Lung (tissue), 11 donors: ENCODE measurements at regions not wholly inside any gene's neighbourhood (a gene's known extent, or its start where the extent isn't known, plus 50 kb on each side); places are given as distances from the start of the nearest gene placed in this dataset.

Experiments used
- ATAC-seq: fragments of 200-7000 bp; cut with Tn5 transposase; one replicate; pipeline ENCODE4 v1.9.1; 2020; ENCODE audit warnings: moderate number of reproducible peaks; ENCODE audit not compliant: insufficient read depth, low FRiP score
- DNase-seq, 3 donors: peaks; one replicate each; pipeline ENCODE4 v3.0.0-alpha.2; 2013 to 2017
- H3K27ac ChIP-seq, 2 donors: one replicate each; pipeline ENCODE4 v1.5.1; 2013; ENCODE audit warnings: mild to moderate bottlenecking in 2 of 2, moderate library complexity in 2 of 2, control low read depth in 1 of 2, inconsistent platforms in 1 of 2, low read depth in 1 of 2, low read length in 1 of 2
- H3K27me3 ChIP-seq, 3 donors: one replicate each; pipeline ENCODE4 v1.5.1; 2013; ENCODE audit warnings: low read length in 2 of 3; ENCODE audit not compliant: control insufficient read depth in 3 of 3, insufficient read depth in 3 of 3
- H3K36me3 ChIP-seq, 4 donors: one replicate each; pipeline ENCODE4 v1.5.1; 2013; ENCODE audit warnings: low read length in 4 of 4, mild to moderate bottlenecking in 1 of 4, moderate library complexity in 1 of 4; ENCODE audit not compliant: control insufficient read depth in 4 of 4, insufficient read depth in 4 of 4
- H3K4me1 ChIP-seq, 5 donors: one replicate each; pipeline ENCODE4 v1.5.1; 2013; ENCODE audit warnings: low read length in 5 of 5, mild to moderate bottlenecking in 2 of 5, moderate library complexity in 1 of 5; ENCODE audit not compliant: control insufficient read depth in 5 of 5, insufficient read depth in 5 of 5
- H3K4me3 ChIP-seq: one replicate; pipeline ENCODE4 v1.5.1; 2013; ENCODE audit warnings: mild to moderate bottlenecking, control low read depth, moderate library complexity
- H3K9ac ChIP-seq, 2 donors: one replicate each; pipeline ENCODE4 v1.5.1; 2013; ENCODE audit warnings: low read length in 2 of 2, control low read depth in 1 of 2; ENCODE audit not compliant: insufficient read depth in 1 of 2
- H3K9me3 ChIP-seq, 4 donors: one replicate each; pipeline ENCODE4 v1.5.1; 2013; ENCODE audit warnings: low read length in 3 of 4, mild to moderate bottlenecking in 1 of 4, moderate library complexity in 1 of 4; ENCODE audit not compliant: control insufficient read depth in 4 of 4, insufficient read depth in 3 of 4
- WGBS, 2 donors: extraction: QIAGEN DNeasy Blood & Tissue Kit; methylation state at CpG; one replicate each; pipeline ENCODE4 v1.1.7; 2013; 5-methylcytosine and 5-hydroxymethylcytosine counted together
- TF ChIP-seq, protein P1 (sequence below): IDR thresholded peaks from 2 replicates; pipeline ENCODE4 v1.5.1; 2012; ENCODE audit warnings: mild to moderate bottlenecking; ENCODE audit errors: control extremely low read depth, extremely low read depth
- donor health status: control.
- donor health status: control.
- donor health status: Bipolar disorder and iron deficiency.
- donor health status: healthy.
- donor health status: DM: yes; HTN: yes; CAD: no.

DNA sequence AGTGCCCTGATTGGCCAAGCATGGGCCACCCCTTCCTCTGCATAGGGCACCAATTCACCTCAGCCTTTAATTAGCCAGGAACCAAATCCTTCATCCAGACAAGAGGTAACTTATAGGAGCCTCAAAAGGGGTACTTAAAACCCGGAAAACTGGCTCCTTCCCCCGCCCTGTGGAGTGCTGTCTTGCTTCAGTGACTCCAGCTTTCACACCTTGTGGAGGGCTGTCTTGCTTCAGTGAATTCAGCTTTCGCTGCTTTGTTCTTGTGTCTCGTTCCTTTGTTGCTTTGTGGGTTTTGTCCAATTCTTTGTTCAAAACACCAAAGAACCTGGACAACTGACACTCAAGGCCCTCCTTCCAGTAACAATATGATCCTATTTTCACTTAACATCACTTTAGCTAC lies 82.2 kb upstream of the FRG1 start:
- no peaks in the 10 kb centered on the region for H3K36me3 ChIP-seq
- H3K27ac ChIP-seq: no peak overlapping the region
- DNase-seq (no peak), ATAC-seq (no peak)
- H3K27me3 ChIP-seq: no peaks in the 10 kb centered on the region
- TF ChIP-seq, protein P1, sequence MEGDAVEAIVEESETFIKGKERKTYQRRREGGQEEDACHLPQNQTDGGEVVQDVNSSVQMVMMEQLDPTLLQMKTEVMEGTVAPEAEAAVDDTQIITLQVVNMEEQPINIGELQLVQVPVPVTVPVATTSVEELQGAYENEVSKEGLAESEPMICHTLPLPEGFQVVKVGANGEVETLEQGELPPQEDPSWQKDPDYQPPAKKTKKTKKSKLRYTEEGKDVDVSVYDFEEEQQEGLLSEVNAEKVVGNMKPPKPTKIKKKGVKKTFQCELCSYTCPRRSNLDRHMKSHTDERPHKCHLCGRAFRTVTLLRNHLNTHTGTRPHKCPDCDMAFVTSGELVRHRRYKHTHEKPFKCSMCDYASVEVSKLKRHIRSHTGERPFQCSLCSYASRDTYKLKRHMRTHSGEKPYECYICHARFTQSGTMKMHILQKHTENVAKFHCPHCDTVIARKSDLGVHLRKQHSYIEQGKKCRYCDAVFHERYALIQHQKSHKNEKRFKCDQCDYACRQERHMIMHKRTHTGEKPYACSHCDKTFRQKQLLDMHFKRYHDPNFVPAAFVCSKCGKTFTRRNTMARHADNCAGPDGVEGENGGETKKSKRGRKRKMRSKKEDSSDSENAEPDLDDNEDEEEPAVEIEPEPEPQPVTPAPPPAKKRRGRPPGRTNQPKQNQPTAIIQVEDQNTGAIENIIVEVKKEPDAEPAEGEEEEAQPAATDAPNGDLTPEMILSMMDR: no peak
- H3K9ac ChIP-seq: no peak overlapping the region
- no peaks in the 10 kb centered on the region for H3K4me1 ChIP-seq
- peaks cover 0 to 2% (median under 1%) of the 10 kb centered on the region in 4 donors for H3K9me3 ChIP-seq
- no peak overlapping the region for H3K4me3 ChIP-seq
- WGBS, 2 donors: 86 to 94% methylated on average over 4 of the region's 4 CpGs

DNA sequence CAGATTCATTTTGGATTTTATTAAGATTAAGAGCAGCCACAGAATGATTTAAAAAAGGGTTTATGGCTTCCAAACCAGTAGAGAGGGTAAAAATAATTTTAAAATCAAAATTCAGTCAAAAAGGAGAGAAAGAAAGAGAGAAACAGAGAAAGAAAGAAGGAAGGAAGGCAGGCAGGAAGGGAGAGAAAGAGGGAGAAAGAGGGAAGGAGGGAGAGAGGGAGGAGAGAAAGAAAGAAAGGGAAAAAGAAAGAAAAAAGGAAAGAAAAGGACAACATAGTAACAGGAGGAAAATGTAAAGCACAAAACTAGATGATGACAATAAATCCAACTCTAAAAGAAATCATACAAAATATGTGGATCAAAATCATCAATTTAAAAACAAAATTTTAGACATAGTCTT lies 79.6 kb upstream of the FRG1 start:
- no peak overlapping the region for H3K9ac ChIP-seq
- no peaks in the 10 kb centered on the region for H3K4me1 ChIP-seq
- TF ChIP-seq, protein P1: no peak
- no peak for ATAC-seq
- H3K36me3 ChIP-seq: no peaks in the 10 kb centered on the region
- H3K4me3 ChIP-seq: no peak overlapping the region
- H3K9me3 ChIP-seq: no peaks in the 10 kb centered on the region
- no peak overlapping the region for H3K27ac ChIP-seq
- H3K27me3 ChIP-seq: no peaks in the 10 kb centered on the region
- DNase-seq: no peak

DNA sequence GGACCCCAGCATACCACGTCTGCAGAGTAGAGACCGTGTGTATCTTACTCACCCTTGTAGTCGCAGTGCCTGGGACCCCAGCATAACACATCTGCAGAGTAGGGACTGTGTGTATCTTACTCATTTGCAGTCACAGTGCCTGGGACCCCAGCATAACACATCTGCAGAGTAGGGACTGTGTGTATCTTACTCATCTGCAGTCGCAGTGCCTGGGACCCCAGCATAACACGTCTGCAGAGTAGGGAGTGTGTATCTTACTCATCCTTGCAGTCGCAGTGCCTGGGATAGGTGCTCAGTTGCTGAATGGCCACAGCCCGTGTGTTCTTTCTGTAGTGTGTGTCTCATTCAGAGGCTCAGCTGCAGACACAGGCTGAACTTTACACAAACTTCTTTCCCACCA lies 71.4 kb upstream of the FRG1 start:
- no peak for ATAC-seq
- no peaks in the 10 kb centered on the region for H3K36me3 ChIP-seq
- no peaks in the 10 kb centered on the region for H3K27me3 ChIP-seq
- no peaks in the 10 kb centered on the region for H3K4me1 ChIP-seq
- DNase-seq: no peak
- TF ChIP-seq, protein P1: no peak
- H3K9ac ChIP-seq: no peak overlapping the region
- H3K27ac ChIP-seq: no peak overlapping the region
- no peaks in the 10 kb centered on the region for H3K9me3 ChIP-seq
- 65 to 87% methylated on average over 6 to 7 of the region's 7 CpGs for WGBS, 2 donors
- no peak overlapping the region for H3K4me3 ChIP-seq

DNA sequence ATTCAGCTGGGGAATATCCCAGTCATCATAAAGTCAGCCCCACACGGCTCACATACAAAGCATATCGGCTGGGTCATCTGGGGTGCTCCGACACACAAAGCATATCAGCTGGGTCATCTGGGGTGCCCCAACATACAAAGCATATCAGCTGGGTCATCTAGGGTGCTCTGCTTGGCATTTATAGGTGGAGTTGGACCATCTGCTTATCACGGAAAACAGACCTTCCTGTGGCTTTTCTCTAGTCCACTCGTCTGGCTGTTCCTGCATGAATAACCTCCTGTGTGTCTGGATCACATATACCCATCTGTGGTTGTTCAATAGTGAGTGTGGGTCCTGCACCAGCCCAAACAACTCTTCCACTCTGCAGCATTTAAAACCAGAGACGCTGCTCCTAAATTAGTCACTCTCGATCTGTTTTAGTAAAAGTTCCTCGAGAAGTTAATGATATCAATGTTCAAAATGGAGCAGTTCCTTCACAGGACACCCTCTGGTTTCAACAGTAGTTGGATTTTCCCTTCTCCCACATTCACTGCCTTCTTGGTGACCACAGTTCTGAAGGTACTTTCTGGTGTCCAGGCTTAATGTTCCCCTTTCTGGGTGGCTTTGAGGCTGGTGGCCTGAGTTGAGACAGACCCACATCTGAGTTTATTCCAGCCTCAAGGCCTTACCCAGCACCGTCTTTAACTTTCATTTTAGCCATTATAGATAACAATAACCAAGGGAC lies 70.0 kb upstream of the FRG1 start:
- 79 to 89% methylated on average over 9 of the region's 9 CpGs for WGBS, 2 donors
- no peak overlapping the region for H3K9ac ChIP-seq
- H3K36me3 ChIP-seq: no peaks in the 10 kb centered on the region
- no peaks in the 10 kb centered on the region for H3K4me1 ChIP-seq
- H3K9me3 ChIP-seq: no peaks in the 10 kb centered on the region
- H3K27ac ChIP-seq: no peak overlapping the region
- ATAC-seq (no peak), DNase-seq (no peak)
- no peak overlapping the region for H3K4me3 ChIP-seq
- TF ChIP-seq, protein P1: no peak
- no peaks in the 10 kb centered on the region for H3K27me3 ChIP-seq
